ENCODE measurements at regions not wholly inside any gene's neighbourhood (a gene's known extent, or its start where the extent isn't known, plus 50 kb on each side); places are given as distances from the start of the nearest gene placed in this dataset.
"Not testable (repeated sequence)": the region's sequence is repeated elsewhere in the genome, so short reads cannot be mapped to it uniquely, and the experiment has no call there.

- DNase-seq (ENCODE audit: low read depth): no peak
- H3K4me3 ChIP-seq (ENCODE audit: low read depth, low read length): no peak overlapping the region
- TF ChIP-seq CTCF (IDR thresholded peaks at IDR 0.05; ENCODE audit: control insufficient read depth, extremely low read depth, insufficient read depth): no peak
These were observed 113.2 kb upstream of the SNX2 start for GRCh38 chr5:122661496-122662180.

- TF ChIP-seq CTCF (IDR thresholded peaks at IDR 0.05; ENCODE audit: control insufficient read depth, extremely low read depth, insufficient read depth): no peak
These were observed 109.8 kb upstream of the SNX2 start for GRCh38 chr5:122665051-122665450.

GRCh38 chr5:122668552-122668951, 106.3 kb upstream of the SNX2 start:
- DNase-seq (ENCODE audit: low read depth): no peak
- TF ChIP-seq CTCF (IDR thresholded peaks at IDR 0.05; ENCODE audit: control insufficient read depth, extremely low read depth, insufficient read depth): no peak

More at GRCh38 chr5:122665051-122665450, 109.8 kb upstream of the SNX2 start:
- DNase-seq (ENCODE audit: low read depth): no peak
- no peak overlapping the region for H3K4me3 ChIP-seq (ENCODE audit: low read depth, low read length)

GRCh38 chr5:122669709-122670108, 105.2 kb upstream of the SNX2 start:
- not testable (repeated sequence) for DNase-seq (ENCODE audit: low read depth); H3K4me3 ChIP-seq (ENCODE audit: low read depth, low read length)

More at GRCh38 chr5:122668552-122668951, 106.3 kb upstream of the SNX2 start:
- no peak overlapping the region for H3K4me3 ChIP-seq (ENCODE audit: low read depth, low read length)

GRCh38 chr5:122673343-122673742, 101.5 kb upstream of the SNX2 start:
- DNase-seq (ENCODE audit: low read depth): no peak
- no peak for TF ChIP-seq CTCF (IDR thresholded peaks at IDR 0.05; ENCODE audit: control insufficient read depth, extremely low read depth, insufficient read depth)
- H3K4me3 ChIP-seq (ENCODE audit: low read depth, low read length): no peak overlapping the region

GRCh38 chr5:122674385-122674784, 100.5 kb upstream of the SNX2 start:
- H3K4me3 ChIP-seq (ENCODE audit: low read depth, low read length): no peak overlapping the region
- DNase-seq (ENCODE audit: low read depth): no peak
- TF ChIP-seq CTCF (IDR thresholded peaks at IDR 0.05; ENCODE audit: control insufficient read depth, extremely low read depth, insufficient read depth): no peak

- TF ChIP-seq CTCF (IDR thresholded peaks at IDR 0.05; ENCODE audit: control insufficient read depth, extremely low read depth, insufficient read depth): peak; percentile 39
- peak; percentile 17 for DNase-seq (ENCODE audit: low read depth)
These were observed 94.1 kb upstream of the SNX2 start for GRCh38 chr5:122680623-122681350.

More at GRCh38 chr5:122680623-122681350, 94.1 kb upstream of the SNX2 start:
- no peak overlapping the region for H3K4me3 ChIP-seq (ENCODE audit: low read depth, low read length)
